HG03108 (cell line): ENCODE measurements at regions not wholly inside any gene's neighbourhood (a gene's known extent, or its start where the extent isn't known, plus 50 kb on each side); places are given as distances from the start of the nearest gene placed in this dataset.

Experiments
- ATAC-seq: cut with Tn5 transposase; IDR thresholded peaks from one replicate; pipeline ENCODE4 v1.9.1; 2021; ENCODE audit warnings: moderate library complexity; ENCODE audit not compliant: unreplicated experiment

DNA sequence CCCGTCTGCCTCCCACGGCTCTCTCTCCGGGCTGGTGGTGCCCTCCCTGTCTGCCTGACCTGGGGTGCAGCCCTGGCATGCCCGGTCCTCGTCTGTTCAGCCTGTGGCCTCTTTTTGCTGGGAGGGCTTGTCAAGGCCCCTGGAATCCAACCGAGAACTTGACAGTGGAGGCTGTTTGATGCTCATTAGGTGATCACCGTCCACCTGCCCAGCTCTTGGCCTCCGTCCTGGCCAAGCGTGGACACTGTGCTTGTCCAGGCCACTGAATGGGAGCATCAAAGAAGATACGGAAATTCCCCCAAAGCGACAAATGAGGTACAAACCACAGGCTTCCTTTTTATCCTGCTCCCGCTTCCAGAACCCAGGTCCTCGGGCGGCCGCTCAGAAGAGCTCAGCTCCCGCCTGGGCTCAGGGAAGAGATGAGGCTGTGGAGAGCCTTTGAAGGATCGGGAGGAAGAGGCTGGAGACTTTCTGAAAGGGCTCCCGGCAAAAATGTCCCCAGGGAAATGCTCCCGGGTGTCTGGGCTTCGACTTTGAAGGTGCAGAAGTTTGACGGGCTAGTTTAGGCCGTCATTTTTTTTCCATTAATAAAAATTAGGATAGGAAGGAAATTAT lies 1273.9 kb downstream of the BRD1 start:
- no peak for ATAC-seq

DNA sequence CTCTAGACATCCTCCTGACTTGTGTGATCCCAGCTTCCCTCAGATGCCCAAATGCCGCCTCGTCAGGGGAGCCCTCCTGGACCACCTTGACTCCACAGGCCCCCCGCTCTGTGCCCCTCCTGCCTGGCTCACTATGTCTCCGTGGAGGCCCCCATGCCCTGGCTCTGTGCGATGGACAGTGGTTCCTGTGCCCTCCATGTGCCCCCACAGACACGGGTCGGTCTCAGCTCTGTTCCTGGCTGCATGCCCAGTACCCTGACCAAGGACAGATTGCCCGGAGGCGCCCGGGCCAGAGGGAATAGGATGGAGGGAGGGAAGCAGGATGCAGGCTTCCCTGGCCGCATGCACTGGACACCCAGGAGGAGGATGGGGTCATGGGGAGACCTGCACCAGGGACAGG lies 1274.6 kb downstream of the BRD1 start:
- ATAC-seq, result no peak

GRCh38 chr22:48551716-48552268 lies 1275.9 kb downstream of the BRD1 start:
- ATAC-seq, result no peak

DNA sequence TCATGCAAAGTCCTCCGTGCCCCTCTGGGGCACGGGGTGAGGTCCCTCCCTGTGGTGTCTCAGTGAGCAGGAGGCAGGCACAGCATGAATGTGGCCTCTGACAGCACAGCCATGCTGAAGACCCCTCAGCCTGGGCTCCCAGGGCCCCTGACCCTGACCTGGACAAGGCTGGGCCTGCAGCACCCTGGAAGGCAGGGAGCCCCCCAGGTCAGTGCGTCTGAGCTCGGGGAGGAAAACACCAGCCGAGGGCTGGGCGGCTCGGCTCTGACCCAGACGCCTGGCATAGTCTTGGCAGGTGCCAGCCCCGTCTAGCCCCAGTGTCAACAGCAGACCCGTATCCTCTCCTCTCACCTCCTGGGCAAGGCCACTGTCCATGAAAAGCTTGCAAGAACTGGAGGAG lies 1276.6 kb downstream of the BRD1 start:
- no peak for ATAC-seq

DNA sequence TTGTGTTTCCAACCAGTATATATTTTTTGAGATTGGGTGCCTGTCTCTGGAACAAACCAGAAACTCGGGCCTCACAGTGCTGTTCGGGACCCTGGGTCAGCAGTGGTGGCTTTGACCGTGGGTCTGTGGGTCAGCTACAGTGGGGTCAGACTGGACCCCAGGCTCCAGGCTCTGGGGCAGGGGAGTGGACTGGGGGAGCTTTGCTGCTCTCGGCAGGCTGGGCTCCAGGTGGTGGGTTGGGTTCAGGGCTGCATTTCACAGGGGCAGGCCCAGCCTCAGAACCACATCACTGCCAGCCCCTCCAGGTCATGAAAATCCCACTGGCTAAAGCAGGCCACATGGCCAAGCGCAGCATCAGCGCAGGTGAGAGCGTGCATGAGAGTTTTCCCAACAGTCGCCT lies 1279.3 kb downstream of the BRD1 start:
- no peak for ATAC-seq

DNA sequence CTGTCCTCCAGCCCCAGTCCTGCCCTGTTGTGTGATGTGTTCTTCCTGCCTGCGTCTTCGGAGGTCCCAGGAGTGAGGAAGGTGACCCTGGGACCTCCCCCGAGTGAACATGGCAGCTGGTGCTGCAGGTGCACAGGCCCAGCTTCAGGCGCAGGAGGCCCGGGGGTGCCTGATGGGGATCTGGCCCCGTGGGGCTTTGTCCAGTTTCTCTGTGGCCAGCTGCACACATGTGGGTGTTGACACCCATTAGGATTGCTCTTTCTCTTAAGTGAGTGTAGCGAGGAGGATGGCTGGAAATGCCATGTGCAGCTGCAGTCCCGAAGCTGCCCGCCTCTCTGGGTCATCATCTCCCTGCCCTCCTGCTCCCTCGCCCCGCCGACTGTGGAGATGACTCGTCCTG lies 1279.7 kb downstream of the BRD1 start:
- ATAC-seq, result no peak

GRCh38 chr22:48546653-48547424 lies 1280.8 kb downstream of the BRD1 start:
- no peak for ATAC-seq

DNA sequence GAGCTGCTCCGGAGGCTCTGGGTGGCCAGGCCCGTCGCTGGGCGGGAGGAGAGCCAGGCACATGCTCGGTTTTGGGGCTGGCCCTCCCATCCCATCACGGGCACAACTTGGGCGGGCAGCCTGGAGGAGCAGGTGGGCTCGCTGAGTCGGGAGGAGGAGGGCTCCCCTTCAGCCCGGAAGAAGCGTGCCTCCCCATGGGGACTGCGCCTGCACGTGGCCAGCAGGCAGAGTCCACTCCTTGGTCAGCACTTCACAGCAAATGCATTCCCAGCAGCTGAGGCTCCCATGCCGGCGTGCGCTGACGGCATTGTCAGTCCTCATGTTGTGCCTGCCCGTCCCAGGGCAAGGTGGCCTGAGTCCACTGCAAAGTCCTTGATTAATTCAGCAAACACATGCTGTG lies 1281.7 kb downstream of the BRD1 start:
- no peak for ATAC-seq

GRCh38 chr22:48541401-48542098 lies 1286.1 kb downstream of the BRD1 start:
- no peak for ATAC-seq

DNA sequence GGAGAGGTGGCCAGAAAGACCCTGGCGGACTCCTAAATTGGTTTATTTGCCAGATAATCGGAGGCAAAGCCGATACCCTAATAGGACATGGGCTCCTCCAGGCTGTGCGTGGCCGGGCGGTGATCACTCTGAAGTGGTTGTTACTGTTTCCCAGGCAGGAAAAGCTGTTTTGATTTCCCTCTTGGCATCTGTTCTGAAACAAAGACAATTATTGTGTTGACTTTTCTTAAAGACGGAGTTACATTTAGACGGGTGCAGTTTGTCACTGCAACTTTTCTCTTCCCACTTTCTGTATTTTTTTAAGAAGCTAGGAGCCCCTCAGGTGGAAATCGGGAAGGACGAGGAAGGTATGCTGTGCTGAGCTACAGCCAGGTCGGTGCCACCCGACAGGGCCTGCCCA lies 1288.4 kb downstream of the BRD1 start:
- ATAC-seq, result no peak

DNA sequence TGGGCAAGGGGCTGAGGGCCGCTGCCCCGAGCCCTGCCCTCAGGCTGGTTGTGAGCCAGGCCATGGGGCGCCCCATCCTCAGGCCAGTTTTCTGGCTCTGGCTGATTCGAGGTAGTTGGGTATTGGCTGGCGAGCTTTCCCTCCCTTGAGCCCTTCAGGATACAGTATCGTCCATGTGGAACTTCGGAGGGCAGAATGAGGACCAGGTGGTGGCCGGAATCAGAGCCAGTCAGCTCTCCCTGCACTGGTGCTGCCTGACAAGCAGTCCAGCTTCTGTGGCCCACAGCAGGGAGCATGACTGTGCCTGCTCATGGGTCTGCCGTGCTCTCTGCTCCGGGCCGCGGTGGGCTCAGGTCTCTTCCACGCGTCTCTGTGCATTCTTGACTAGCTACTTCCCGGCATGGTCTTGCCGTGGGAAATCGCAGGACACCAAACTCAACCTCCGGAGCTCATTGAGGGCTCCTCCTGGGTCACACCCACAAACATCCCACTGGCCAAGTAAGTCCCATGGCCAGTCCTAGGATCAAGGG lies 1289.3 kb downstream of the BRD1 start:
- ATAC-seq, result no peak

- no peak for ATAC-seq
Measured at GRCh38 chr22:48537343-48537680, 1290.4 kb downstream of the BRD1 start.

DNA sequence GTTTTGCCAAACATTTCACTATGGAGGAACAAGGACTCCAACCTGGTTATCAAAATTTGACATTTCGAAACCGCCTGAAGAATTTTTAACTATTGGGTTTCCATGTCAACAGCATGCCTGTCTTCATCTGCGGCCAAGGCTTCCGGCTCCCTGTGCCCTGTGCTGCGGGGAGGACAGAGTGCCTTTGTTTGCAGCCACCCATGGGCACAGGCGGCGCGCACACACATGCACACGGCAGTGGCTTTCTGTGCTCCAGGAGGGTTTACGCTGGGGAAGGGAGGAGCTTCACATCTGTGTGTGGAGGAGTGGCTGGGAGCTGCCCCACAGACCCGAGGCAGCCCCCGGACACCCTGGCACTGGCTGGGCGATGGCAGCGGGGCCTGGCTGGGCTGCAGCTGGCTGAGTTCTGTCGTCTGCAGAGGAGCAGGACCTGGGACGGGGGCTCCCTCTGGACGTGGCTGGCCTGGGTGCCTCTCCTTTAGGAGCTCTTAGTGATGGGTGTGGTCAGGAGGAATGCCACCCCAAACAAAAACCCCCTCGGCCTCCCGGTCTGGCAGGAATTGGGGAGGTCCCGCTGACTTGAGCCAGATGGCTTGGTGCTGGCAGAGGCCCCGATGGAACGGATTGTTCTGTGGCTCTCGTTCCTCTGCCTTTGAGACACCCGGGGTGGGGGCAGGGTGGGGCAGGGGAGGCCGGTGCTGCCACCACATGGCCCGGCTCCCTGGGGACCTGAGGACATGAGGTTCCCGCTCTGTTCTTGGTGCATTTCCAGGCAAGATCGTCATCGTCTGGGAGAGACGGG lies 1290.9 kb downstream of the BRD1 start:
- ATAC-seq, result no peak

DNA sequence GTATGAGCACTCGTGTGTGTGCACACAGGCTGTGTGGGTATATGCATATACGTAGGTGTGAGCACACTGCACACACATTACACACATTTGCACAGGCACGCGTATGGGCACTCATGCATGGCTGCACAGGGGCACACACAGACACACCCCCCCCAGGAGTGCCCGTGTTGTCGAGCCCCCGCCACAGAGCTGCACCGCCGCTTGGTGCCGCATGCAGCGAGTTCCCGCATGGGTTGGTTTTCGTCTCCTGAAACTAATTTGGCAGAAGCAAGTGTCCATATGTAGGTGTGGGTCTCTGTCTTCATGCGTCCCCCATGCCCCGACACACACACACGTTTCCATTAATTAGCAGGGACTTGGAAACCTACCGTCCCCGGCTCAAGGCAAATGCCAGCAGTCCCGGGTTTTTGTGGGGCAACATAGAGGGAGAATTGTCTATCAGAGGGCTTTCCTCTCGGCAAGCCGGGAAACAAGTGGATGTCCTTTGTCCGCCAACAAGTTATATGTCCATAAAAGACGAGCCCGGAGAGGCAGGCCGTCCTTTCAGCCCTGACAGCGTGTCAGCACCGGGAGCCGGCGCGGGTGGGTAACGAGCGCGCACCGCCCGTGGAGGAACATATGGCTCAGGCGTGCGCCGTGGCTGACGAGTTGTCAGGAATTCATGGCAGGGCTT lies 1291.7 kb downstream of the BRD1 start:
- ATAC-seq, result no peak

DNA sequence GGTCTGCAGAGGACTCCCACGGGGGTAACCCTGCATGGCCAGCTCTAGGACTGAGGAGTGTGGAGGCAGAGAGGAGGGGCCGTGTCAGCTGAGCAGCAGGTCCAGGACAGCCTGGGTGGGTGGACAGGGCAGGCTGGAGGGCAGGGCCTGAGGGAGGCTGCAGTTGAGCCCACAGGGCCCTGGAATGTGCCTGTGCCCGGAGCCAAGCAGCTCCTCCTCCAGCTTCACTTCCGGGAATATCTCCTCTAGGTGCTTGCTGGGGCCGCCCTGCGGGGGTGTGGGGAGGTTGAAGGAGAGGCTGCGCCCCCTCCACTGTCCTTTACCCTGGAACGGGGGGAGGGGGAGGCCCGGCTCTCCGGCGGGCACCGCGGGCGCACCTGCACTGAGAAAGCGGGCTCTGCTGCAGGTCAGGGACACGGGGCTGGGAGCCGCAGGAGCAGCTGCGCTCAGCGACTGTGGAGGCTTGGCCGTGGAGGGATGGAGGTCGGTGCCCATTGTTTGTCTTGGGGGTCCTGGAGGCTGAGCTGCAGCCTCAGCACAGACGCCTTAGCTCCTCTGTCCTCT lies 1293.2 kb downstream of the BRD1 start:
- ATAC-seq, result no peak

- ATAC-seq, result no peak
Measured at GRCh38 chr22:48532986-48533385, 1294.7 kb downstream of the BRD1 start.

DNA sequence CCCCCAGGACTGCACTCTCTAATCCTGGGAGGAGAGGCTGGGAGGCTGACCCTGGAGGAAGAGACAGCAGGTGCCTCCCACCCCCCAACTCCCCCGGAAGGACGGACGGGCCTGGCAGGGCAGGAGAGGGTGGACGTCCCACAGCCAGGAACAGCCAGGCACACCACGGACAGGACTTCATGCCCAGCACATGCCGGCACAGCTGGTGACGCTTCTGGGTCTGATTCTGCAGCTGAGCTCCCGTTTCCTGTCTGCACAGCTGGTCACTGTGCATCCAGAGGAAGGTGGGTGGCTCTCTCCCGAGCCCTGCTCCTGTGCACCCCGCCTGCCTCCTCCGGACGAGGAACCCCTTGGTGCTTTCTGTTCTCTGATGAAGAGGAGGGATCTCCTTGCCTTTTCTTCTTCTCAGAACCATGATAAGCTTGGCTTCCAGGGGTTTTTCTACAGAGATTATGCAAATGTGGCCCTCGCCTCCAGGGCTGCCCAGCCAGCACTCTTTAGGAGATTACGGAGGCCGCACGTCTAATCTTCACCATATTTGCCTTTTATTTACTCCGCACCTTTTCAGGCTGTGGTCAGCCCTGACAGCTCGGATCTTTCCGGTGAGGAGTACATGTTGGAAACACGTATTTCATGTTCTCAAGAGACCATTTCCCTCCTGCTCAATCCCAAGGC lies 1295.8 kb downstream of the BRD1 start:
- no peak for ATAC-seq

DNA sequence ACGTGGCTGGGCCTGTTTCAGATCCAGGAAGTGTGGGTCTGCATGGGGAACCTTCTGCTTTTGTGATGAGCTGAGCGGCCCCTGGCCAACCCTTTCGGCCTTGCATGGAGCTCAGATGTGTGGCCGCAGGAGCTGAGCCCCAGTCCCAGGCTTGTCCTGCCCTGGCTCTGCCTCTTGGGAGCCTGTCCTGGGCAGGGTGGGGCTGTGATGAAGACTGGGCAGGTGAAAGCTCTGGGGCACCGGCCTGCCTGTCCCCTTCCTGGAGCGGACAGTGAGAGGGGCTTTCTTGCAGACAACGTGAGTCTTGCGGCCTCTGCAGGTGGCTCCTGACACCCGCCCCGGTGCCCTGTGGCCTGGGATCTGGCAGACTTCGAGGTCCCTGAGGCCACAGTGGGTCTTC lies 1296.6 kb downstream of the BRD1 start:
- ATAC-seq, result no peak

GRCh38 chr22:48530666-48531065 lies 1297.0 kb downstream of the BRD1 start:
- ATAC-seq, result no peak
